Breast epithelium (tissue), 4 donors: ENCODE measurements at regions not wholly inside any gene's neighbourhood (a gene's known extent, or its start where the extent isn't known, plus 50 kb on each side); places are given as distances from the start of the nearest gene placed in this dataset.

Experiments used
- DNase-seq, 2 donors: peaks; one replicate each; pipeline ENCODE4 v3.0.0-alpha.2; 2019; ENCODE audit warnings: low spot score in 2 of 2
- H3K27ac ChIP-seq, 2 donors: fragments of 200-600 bp; sonication (generic) in 1 of 2; one replicate each; pipeline ENCODE4 v1.5.1; 2016 to 2019; ENCODE audit warnings: mild to moderate bottlenecking in 1 of 2
- H3K27me3 ChIP-seq, 2 donors: fragments of 200-600 bp; sonication (generic) in 1 of 2; one replicate each; pipeline versions ENCODE4 v1.5.1 to v1.6.0; 2017 to 2019; ENCODE audit warnings: control low read depth in 1 of 2, mild to moderate bottlenecking in 1 of 2
- H3K36me3 ChIP-seq: fragments of 200-600 bp; one replicate; pipeline ENCODE4 v1.5.1; 2019
- H3K4me1 ChIP-seq, 2 donors: fragments of 200-600 bp; sonication (generic); one replicate each; pipeline ENCODE4 v1.5.1; 2016 to 2019; ENCODE audit warnings: control low read depth in 1 of 2
- H3K4me3 ChIP-seq, 3 donors: fragments of 200-600 bp; sonication (generic); 1 replicate in 2 of 3; 2 replicates in 1 of 3; pipeline ENCODE4 v1.5.1; 2016 to 2019; ENCODE audit warnings: mild to moderate bottlenecking in 3 of 3, moderate library complexity in 2 of 3
- H3K9me3 ChIP-seq, 2 donors: fragments of 200-600 bp; sonication (generic) in 1 of 2; one replicate each; pipeline ENCODE4 v1.5.1; 2016 to 2019; ENCODE audit warnings: control low read depth in 1 of 2
- POLR2A ChIP-seq: fragments of 450-650 bp; IDR thresholded peaks from one replicate; pipeline ENCODE4 v1.6.1; 2016; ENCODE audit warnings: antibody characterized with exemption, mild to moderate bottlenecking, moderate library complexity
- POLR2AphosphoS5 ChIP-seq, 3 donors: sonication (generic); formaldehyde crosslinking; IDR thresholded peaks; one replicate each; pipeline ENCODE4 v1.6.1; 2017; ENCODE audit warnings: antibody characterized with exemption in 3 of 3
- intact Hi-C: fragments of 100-400 bp; cut with DNase I; formaldehyde crosslinking; loops from one replicate; pipeline ENCODE4 v1.15.1; 2023; ENCODE audit warnings: low total_unique reads
- TF ChIP-seq, protein P1 (sequence below), 3 donors: fragments of 450-650 bp; IDR thresholded peaks; one replicate each; pipeline ENCODE4 v1.5.1; 2016 to 2017; ENCODE audit warnings: antibody characterized with exemption in 3 of 3, mild to moderate bottlenecking in 3 of 3, moderate library complexity in 3 of 3

GRCh38 chr12:78306236-78306635 lies 475.5 kb downstream of the NAV3 start:
- no peak overlapping the region for H3K27ac ChIP-seq
- intact Hi-C loops, result no loop called here
- H3K4me3 ChIP-seq, result no peak overlapping the region
- H3K27me3 ChIP-seq, result no peaks in the 10 kb centered on the region
- H3K36me3 ChIP-seq, result no peaks in the 10 kb centered on the region
- TF ChIP-seq POLR2A (no peak), POLR2AphosphoS5 (IDR thresholded peaks at IDR 0.05) (no peak)
- TF ChIP-seq, protein P1, sequence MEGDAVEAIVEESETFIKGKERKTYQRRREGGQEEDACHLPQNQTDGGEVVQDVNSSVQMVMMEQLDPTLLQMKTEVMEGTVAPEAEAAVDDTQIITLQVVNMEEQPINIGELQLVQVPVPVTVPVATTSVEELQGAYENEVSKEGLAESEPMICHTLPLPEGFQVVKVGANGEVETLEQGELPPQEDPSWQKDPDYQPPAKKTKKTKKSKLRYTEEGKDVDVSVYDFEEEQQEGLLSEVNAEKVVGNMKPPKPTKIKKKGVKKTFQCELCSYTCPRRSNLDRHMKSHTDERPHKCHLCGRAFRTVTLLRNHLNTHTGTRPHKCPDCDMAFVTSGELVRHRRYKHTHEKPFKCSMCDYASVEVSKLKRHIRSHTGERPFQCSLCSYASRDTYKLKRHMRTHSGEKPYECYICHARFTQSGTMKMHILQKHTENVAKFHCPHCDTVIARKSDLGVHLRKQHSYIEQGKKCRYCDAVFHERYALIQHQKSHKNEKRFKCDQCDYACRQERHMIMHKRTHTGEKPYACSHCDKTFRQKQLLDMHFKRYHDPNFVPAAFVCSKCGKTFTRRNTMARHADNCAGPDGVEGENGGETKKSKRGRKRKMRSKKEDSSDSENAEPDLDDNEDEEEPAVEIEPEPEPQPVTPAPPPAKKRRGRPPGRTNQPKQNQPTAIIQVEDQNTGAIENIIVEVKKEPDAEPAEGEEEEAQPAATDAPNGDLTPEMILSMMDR (IDR thresholded peaks at IDR 0.05), result no peak
- no peaks in the 10 kb centered on the region for H3K9me3 ChIP-seq
- no peak for DNase-seq
- no peaks in the 10 kb centered on the region for H3K4me1 ChIP-seq

DNA sequence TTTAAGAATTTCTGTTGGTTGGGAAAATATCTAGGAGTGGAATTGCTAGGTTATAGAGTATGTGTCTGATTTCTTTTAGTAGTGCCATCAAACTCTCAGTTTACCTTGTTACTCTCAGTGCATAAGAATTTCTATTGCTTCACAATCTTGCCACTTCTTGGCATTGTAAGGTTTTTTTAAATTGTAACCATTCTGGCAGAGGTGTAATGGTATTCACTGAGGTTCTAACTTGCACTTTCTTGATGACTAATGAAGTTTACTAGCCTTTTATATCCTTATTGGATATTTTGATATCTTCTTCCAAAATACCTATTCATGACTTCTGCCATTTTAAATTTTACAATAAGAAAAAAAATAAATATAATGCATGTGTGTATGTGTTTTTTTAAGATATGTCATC lies 478.0 kb downstream of the NAV3 start:
- Histone ChIP-seq H3K4me1 (no peaks in the 10 kb centered on the region), H3K27me3 (no peaks in the 10 kb centered on the region), H3K4me3 (no peak overlapping the region), H3K9me3 (no peaks in the 10 kb centered on the region), H3K36me3 (no peaks in the 10 kb centered on the region), H3K27ac (no peak overlapping the region)
- intact Hi-C loops, result no loop called here
- TF ChIP-seq, protein P1 (IDR thresholded peaks at IDR 0.05), result no peak
- no peak for DNase-seq

GRCh38 chr12:78315028-78315427 lies 484.3 kb downstream of the NAV3 start:
- Histone ChIP-seq H3K27me3 (no peaks in the 10 kb centered on the region), H3K9me3 (no peaks in the 10 kb centered on the region), H3K36me3 (no peaks in the 10 kb centered on the region), H3K4me1 (no peaks in the 10 kb centered on the region), H3K4me3 (no peak overlapping the region), H3K27ac (no peak overlapping the region)
- intact Hi-C loops, result no loop called here
- TF ChIP-seq, protein P1 (IDR thresholded peaks at IDR 0.05), result no peak
- no peak for TF ChIP-seq POLR2AphosphoS5 (IDR thresholded peaks at IDR 0.05)
- TF ChIP-seq POLR2A, result no peak
- no peak for DNase-seq

GRCh38 chr12:78316136-78316535 lies 485.4 kb downstream of the NAV3 start:
- no peaks in the 10 kb centered on the region for H3K4me1 ChIP-seq
- no peak overlapping the region for H3K27ac ChIP-seq
- DNase-seq, result no peak
- H3K36me3 ChIP-seq, result no peaks in the 10 kb centered on the region
- intact Hi-C loops, result no loop called here
- H3K4me3 ChIP-seq, result no peak overlapping the region
- no peaks in the 10 kb centered on the region for H3K27me3 ChIP-seq
- TF ChIP-seq POLR2A (no peak), POLR2AphosphoS5 (IDR thresholded peaks at IDR 0.05) (no peak)
- TF ChIP-seq, protein P1 (IDR thresholded peaks at IDR 0.05), result no peak
- H3K9me3 ChIP-seq, result no peaks in the 10 kb centered on the region

- TF ChIP-seq, protein P1 (IDR thresholded peaks at IDR 0.05), result no peak
- no peak for TF ChIP-seq POLR2A
- no peak for TF ChIP-seq POLR2AphosphoS5 (IDR thresholded peaks at IDR 0.05)
- Histone ChIP-seq H3K27ac (no peak overlapping the region), H3K27me3 (no peaks in the 10 kb centered on the region), H3K4me1 (no peaks in the 10 kb centered on the region), H3K9me3 (no peaks in the 10 kb centered on the region), H3K36me3 (no peaks in the 10 kb centered on the region), H3K4me3 (no peak overlapping the region)
- intact Hi-C loops, result no loop called here
- no peak for DNase-seq
Observed at GRCh38 chr12:78316631-78317468, 486.2 kb downstream of the NAV3 start.
